ENCODE measurements at regions not wholly inside any gene's neighbourhood (a gene's known extent, or its start where the extent isn't known, plus 50 kb on each side); places are given as distances from the start of the nearest gene placed in this dataset.

- CTCF ChIA-PET = no interaction called here
- Mint-ChIP-seq H3K36me3 (no peaks in the 10 kb centered on the region), H3K4me1 (no peaks in the 10 kb centered on the region), H3K9me3 (no peaks in the 10 kb centered on the region), H3K27me3 (no peaks in the 10 kb centered on the region), H3K27ac (no peak overlapping the region), H3K4me3 (no peak overlapping the region)
- DNase-seq = no peak
These were observed 109.0 kb upstream of the UNC13C start for GRCh38 chr15:53869044-53869805.

GRCh38 chr15:53862386-53862785, 102.9 kb upstream of the WDR72 start:
- DNase-seq = no peak
- CTCF ChIA-PET = no interaction called here
- no peaks in the 10 kb centered on the region for H3K4me1 Mint-ChIP-seq
- H3K4me3 Mint-ChIP-seq = no peak overlapping the region
- H3K27me3 Mint-ChIP-seq = no peaks in the 10 kb centered on the region
- no peak overlapping the region for H3K27ac Mint-ChIP-seq
- H3K9me3 Mint-ChIP-seq = no peaks in the 10 kb centered on the region
- H3K36me3 Mint-ChIP-seq = no peaks in the 10 kb centered on the region

- H3K4me3 Mint-ChIP-seq = no peak overlapping the region
- no peak overlapping the region for H3K27ac Mint-ChIP-seq
- no peaks in the 10 kb centered on the region for H3K4me1 Mint-ChIP-seq
- no peak for DNase-seq
- H3K9me3 Mint-ChIP-seq = no peaks in the 10 kb centered on the region
- H3K36me3 Mint-ChIP-seq = no peaks in the 10 kb centered on the region
- no peaks in the 10 kb centered on the region for H3K27me3 Mint-ChIP-seq
- CTCF ChIA-PET = no interaction called here
These were observed 102.3 kb upstream of the WDR72 start for GRCh38 chr15:53861792-53862191.

- H3K9me3 Mint-ChIP-seq = peaks cover 4% of the 10 kb centered on the region
These were observed 91.8 kb upstream of the WDR72 start for GRCh38 chr15:53851110-53851848.

GRCh38 chr15:53847745-53848144, 88.3 kb upstream of the WDR72 start:
- Mint-ChIP-seq H3K27me3 (no peaks in the 10 kb centered on the region), H3K4me3 (no peak overlapping the region), H3K9me3 (peaks cover 3% of the 10 kb centered on the region), H3K27ac (no peak overlapping the region), H3K36me3 (no peaks in the 10 kb centered on the region), H3K4me1 (no peaks in the 10 kb centered on the region)
- CTCF ChIA-PET = no interaction called here
- DNase-seq = no peak

More at GRCh38 chr15:53851110-53851848, 91.8 kb upstream of the WDR72 start:
- Mint-ChIP-seq H3K27me3 (no peaks in the 10 kb centered on the region), H3K36me3 (no peaks in the 10 kb centered on the region), H3K27ac (no peak overlapping the region), H3K4me1 (no peaks in the 10 kb centered on the region), H3K4me3 (no peak overlapping the region)
- no peak for DNase-seq
- CTCF ChIA-PET = no interaction called here

DNA sequence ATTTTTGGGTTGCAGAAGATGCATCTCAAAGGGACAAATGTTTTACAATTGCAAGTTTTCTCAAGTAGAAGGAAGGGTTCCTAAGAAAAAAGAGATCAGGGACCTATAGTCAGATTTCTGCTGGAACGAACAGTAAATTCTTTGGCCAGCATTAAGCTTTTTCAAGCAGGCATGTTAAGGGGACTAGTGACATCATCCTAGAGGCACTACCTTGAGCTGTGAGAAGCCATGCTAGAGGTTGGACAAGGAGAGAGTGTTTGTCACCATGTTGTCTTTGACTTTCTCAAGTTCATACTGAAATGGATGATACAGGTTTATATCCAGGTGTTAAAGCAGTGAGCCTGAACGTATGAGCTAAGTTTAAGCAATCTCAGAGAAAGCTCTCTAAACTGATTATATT, 85.2 kb upstream of the WDR72 start:
- H3K4me3 Mint-ChIP-seq = no peak overlapping the region
- H3K27me3 Mint-ChIP-seq = no peaks in the 10 kb centered on the region
- H3K27ac Mint-ChIP-seq = no peak overlapping the region
- CTCF ChIA-PET = no interaction called here
- H3K4me1 Mint-ChIP-seq = no peaks in the 10 kb centered on the region
- DNase-seq = no peak
- H3K9me3 Mint-ChIP-seq = no peaks in the 10 kb centered on the region
- no peaks in the 10 kb centered on the region for H3K36me3 Mint-ChIP-seq

GRCh38 chr15:53843869-53844569, 84.6 kb upstream of the WDR72 start:
- CTCF ChIA-PET = no interaction called here
- H3K4me1 Mint-ChIP-seq = no peaks in the 10 kb centered on the region
- H3K4me3 Mint-ChIP-seq = no peak overlapping the region
- no peaks in the 10 kb centered on the region for H3K36me3 Mint-ChIP-seq
- no peaks in the 10 kb centered on the region for H3K27me3 Mint-ChIP-seq
- no peak for DNase-seq
- H3K9me3 Mint-ChIP-seq = no peaks in the 10 kb centered on the region
- H3K27ac Mint-ChIP-seq = no peak overlapping the region

DNA sequence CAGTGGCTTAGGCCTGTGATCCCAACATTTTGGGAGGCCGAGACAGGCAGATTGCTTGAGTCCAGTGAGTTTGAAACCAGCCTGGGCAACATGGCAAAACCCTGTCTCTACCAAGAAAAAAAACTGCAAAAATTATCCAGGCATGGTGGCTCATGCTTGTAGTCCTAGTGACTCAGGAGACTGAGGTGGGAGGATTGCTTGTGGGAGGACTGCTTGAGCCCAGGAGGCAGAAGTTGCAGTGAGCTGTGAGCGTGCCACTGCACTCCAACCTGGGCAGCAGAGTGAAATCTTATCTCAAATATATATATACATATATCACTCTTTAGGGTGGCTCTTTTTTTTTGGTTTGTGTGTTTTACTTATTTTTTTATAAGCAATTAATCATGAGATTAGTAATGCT, 83.7 kb upstream of the WDR72 start:
- H3K4me3 Mint-ChIP-seq = no peak overlapping the region
- no peaks in the 10 kb centered on the region for H3K4me1 Mint-ChIP-seq
- H3K36me3 Mint-ChIP-seq = no peaks in the 10 kb centered on the region
- no peaks in the 10 kb centered on the region for H3K27me3 Mint-ChIP-seq
- CTCF ChIA-PET = no interaction called here
- no peak overlapping the region for H3K27ac Mint-ChIP-seq
- DNase-seq = no peak
- no peaks in the 10 kb centered on the region for H3K9me3 Mint-ChIP-seq

- Mint-ChIP-seq H3K9me3 (no peaks in the 10 kb centered on the region), H3K27me3 (no peaks in the 10 kb centered on the region), H3K36me3 (no peaks in the 10 kb centered on the region), H3K4me3 (no peak overlapping the region), H3K4me1 (no peaks in the 10 kb centered on the region), H3K27ac (no peak overlapping the region)
- CTCF ChIA-PET = no interaction called here
- no peak for DNase-seq
These were observed 82.2 kb upstream of the WDR72 start for GRCh38 chr15:53841651-53842050.

DNA sequence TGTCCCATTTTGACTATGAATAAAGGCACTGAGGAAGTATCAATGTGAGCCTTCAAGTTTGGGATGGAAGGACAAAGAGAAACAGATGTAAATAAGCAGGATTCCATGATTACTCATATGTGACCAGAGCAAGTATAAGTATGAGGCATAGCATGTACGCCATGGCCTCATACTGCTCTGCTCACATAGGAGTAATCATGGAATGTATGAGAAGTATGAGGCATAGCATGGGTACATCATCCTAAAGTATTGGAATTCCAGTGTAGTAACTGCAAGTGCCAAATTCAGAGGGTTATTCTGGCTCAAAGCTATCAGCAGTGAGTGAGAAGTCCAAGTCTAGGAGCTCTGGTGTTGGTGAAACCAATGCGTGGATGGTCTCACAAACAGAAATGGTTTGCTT, 81.2 kb upstream of the WDR72 start:
- Mint-ChIP-seq H3K27ac (no peak overlapping the region), H3K27me3 (no peaks in the 10 kb centered on the region), H3K9me3 (no peaks in the 10 kb centered on the region), H3K4me3 (no peak overlapping the region), H3K4me1 (no peaks in the 10 kb centered on the region), H3K36me3 (no peaks in the 10 kb centered on the region)
- no peak for DNase-seq
- CTCF ChIA-PET = no interaction called here

DNA sequence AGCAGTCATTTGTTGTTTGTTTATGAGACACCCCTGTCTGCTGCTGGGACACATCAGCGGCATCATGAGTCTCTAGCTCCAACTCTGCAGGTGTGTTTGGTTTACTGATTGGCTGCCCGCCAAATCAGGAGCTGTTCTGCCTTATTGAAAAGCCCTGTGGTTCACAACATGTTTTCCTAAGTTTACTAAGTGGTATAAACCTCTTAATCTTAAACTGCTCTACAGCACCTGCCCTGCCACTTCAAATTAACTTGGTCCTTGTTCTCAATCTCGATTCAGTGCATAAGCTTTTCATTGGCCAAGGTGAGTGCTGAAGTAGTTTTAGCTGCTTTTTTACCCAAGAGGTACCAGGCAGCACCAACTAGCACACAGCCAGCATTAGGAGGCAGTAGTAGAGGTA, 77.8 kb upstream of the WDR72 start:
- Mint-ChIP-seq H3K9me3 (no peaks in the 10 kb centered on the region), H3K4me1 (no peaks in the 10 kb centered on the region), H3K4me3 (no peak overlapping the region), H3K36me3 (no peaks in the 10 kb centered on the region), H3K27ac (no peak overlapping the region), H3K27me3 (no peaks in the 10 kb centered on the region)
- no peak for DNase-seq
- CTCF ChIA-PET = no interaction called here

DNA sequence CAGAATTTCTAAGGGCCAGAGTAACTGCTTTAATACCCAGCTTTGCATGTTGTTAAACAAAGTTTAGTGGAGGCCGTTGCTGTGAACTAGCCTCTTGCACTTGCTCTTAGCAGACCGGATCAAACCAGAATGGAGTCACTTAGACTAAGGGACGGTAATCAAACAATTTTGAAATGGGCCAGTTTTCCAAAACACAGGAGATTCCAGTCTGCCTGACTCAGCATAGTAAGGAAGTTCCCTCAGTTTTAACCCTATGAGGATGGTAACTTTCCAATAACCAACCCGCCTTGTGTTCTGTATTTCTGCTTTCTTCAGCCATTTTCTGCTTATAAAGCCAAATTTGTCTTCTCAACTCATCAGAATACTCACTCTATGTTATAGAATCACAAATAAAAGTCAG, 77.2 kb upstream of the WDR72 start:
- Mint-ChIP-seq H3K4me1 (no peaks in the 10 kb centered on the region), H3K9me3 (no peaks in the 10 kb centered on the region), H3K27ac (no peak overlapping the region), H3K27me3 (no peaks in the 10 kb centered on the region), H3K4me3 (no peak overlapping the region), H3K36me3 (no peaks in the 10 kb centered on the region)
- CTCF ChIA-PET = no interaction called here
- DNase-seq = no peak

GRCh38 chr15:53835309-53835708, 75.8 kb upstream of the WDR72 start:
- no peaks in the 10 kb centered on the region for H3K9me3 Mint-ChIP-seq

GRCh38 chr15:53834214-53834613, 74.8 kb upstream of the WDR72 start:
- Mint-ChIP-seq H3K27me3 (no peaks in the 10 kb centered on the region), H3K36me3 (no peaks in the 10 kb centered on the region)

More at GRCh38 chr15:53835309-53835708, 75.8 kb upstream of the WDR72 start:
- no peak overlapping the region for H3K4me3 Mint-ChIP-seq
- H3K36me3 Mint-ChIP-seq = no peaks in the 10 kb centered on the region
- no peak for DNase-seq
- H3K4me1 Mint-ChIP-seq = no peaks in the 10 kb centered on the region
- no peaks in the 10 kb centered on the region for H3K27me3 Mint-ChIP-seq
- CTCF ChIA-PET = no interaction called here
- no peak overlapping the region for H3K27ac Mint-ChIP-seq

GRCh38 chr15:53833134-53833624, 73.7 kb upstream of the WDR72 start:
- H3K4me3 Mint-ChIP-seq = no peak overlapping the region
- H3K27ac Mint-ChIP-seq = no peak overlapping the region
- no peaks in the 10 kb centered on the region for H3K4me1 Mint-ChIP-seq
- no peaks in the 10 kb centered on the region for H3K9me3 Mint-ChIP-seq
- DNase-seq = no peak
- CTCF ChIA-PET = no interaction called here
- H3K27me3 Mint-ChIP-seq = no peaks in the 10 kb centered on the region
- H3K36me3 Mint-ChIP-seq = no peaks in the 10 kb centered on the region

More at GRCh38 chr15:53834214-53834613, 74.8 kb upstream of the WDR72 start:
- no peaks in the 10 kb centered on the region for H3K4me1 Mint-ChIP-seq
- H3K27ac Mint-ChIP-seq = no peak overlapping the region
- CTCF ChIA-PET = no interaction called here
- H3K9me3 Mint-ChIP-seq = no peaks in the 10 kb centered on the region
- no peak for DNase-seq
- H3K4me3 Mint-ChIP-seq = no peak overlapping the region
